ENCODE measurements at regions not wholly inside any gene's neighbourhood (a gene's known extent, or its start where the extent isn't known, plus 50 kb on each side); places are given as distances from the start of the nearest gene placed in this dataset.

- TF ChIP-seq CTCF (conservative IDR thresholded peaks at IDR 0.05; ENCODE audit: low read depth, low read length), result no peak
- DNase-seq (ENCODE audit: low read depth), result no peak
- no peak overlapping the region for H3K4me3 ChIP-seq (ENCODE audit: low read length)
These were observed 560.8 kb upstream of the WWC1 start for GRCh38 chr5:167730656-167731055.

- H3K4me3 ChIP-seq (ENCODE audit: low read length), result no peak overlapping the region
- no peak for TF ChIP-seq CTCF (conservative IDR thresholded peaks at IDR 0.05; ENCODE audit: low read depth, low read length)
- no peak for DNase-seq (ENCODE audit: low read depth)
These were observed 559.5 kb upstream of the WWC1 start for GRCh38 chr5:167731951-167732350.

- DNase-seq (ENCODE audit: low read depth), result no peak
- no peak overlapping the region for H3K4me3 ChIP-seq (ENCODE audit: low read length)
- no peak for TF ChIP-seq CTCF (conservative IDR thresholded peaks at IDR 0.05; ENCODE audit: low read depth, low read length)
These were observed 558.9 kb upstream of the WWC1 start for GRCh38 chr5:167732499-167732898.

GRCh38 chr5:167736992-167737391, 554.5 kb upstream of the WWC1 start:
- DNase-seq (ENCODE audit: low read depth), result no peak
- no peak for TF ChIP-seq CTCF (conservative IDR thresholded peaks at IDR 0.05; ENCODE audit: low read depth, low read length)
- H3K4me3 ChIP-seq (ENCODE audit: low read length), result no peak overlapping the region

GRCh38 chr5:167743695-167744464, 547.6 kb upstream of the WWC1 start:
- H3K4me3 ChIP-seq (ENCODE audit: low read length), result no peak overlapping the region
- DNase-seq (ENCODE audit: low read depth), result peak; percentile 78
- TF ChIP-seq CTCF (conservative IDR thresholded peaks at IDR 0.05; ENCODE audit: low read depth, low read length), result no peak

- no peak overlapping the region for H3K4me3 ChIP-seq (ENCODE audit: low read length)
- DNase-seq (ENCODE audit: low read depth), result peak; percentile 86
- TF ChIP-seq CTCF (conservative IDR thresholded peaks at IDR 0.05; ENCODE audit: low read depth, low read length), result no peak
These were observed 545.6 kb upstream of the WWC1 start for GRCh38 chr5:167745868-167746267.

- no peak for TF ChIP-seq CTCF (conservative IDR thresholded peaks at IDR 0.05; ENCODE audit: low read depth, low read length)
- H3K4me3 ChIP-seq (ENCODE audit: low read length), result no peak overlapping the region
- no peak for DNase-seq (ENCODE audit: low read depth)
These were observed 540.9 kb upstream of the WWC1 start for GRCh38 chr5:167750586-167750985.
